Thoracic aorta (tissue), 2 donors: ENCODE measurements at regions not wholly inside any gene's neighbourhood (a gene's known extent, or its start where the extent isn't known, plus 50 kb on each side); places are given as distances from the start of the nearest gene placed in this dataset.

Experiments used
- ATAC-seq: fragments of 150-250 bp; one replicate; pipeline ENCODE4 v1.8.0; 2017; ENCODE audit warnings: low read depth; ENCODE audit not compliant: insufficient number of reproducible peaks, low FRiP score
- DNase-seq: peaks from one replicate; pipeline ENCODE4 v3.0.0-alpha.2; 2020; ENCODE audit warnings: low spot score
- H3K27ac ChIP-seq, 2 donors: fragments of 200-600 bp; sonication (generic); 1 replicate in 1 of 2; 2 replicates in 1 of 2; pipeline ENCODE4 v1.5.1; 2016; ENCODE audit warnings: mild to moderate bottlenecking in 2 of 2, moderate library complexity in 2 of 2
- H3K27me3 ChIP-seq: fragments of 200-600 bp; sonication (generic); replicated peaks from 2 replicates; pipeline ENCODE4 v1.6.0; 2016; ENCODE audit warnings: mild to moderate bottlenecking; ENCODE audit not compliant: insufficient read depth
- H3K36me3 ChIP-seq: fragments of 200-600 bp; sonication (generic); one replicate; pipeline ENCODE4 v1.5.1; 2016
- H3K4me1 ChIP-seq, 2 donors: fragments of 200-600 bp; sonication (generic); 1 replicate in 1 of 2; 2 replicates in 1 of 2; pipeline versions ENCODE4 v1.5.1 to v1.6.0; 2016; ENCODE audit warnings: low read depth in 2 of 2, mild to moderate bottlenecking in 1 of 2; ENCODE audit not compliant: control insufficient read depth in 1 of 2
- H3K4me3 ChIP-seq: fragments of 200-600 bp; sonication (generic); 2 replicates; pipeline ENCODE4 v1.5.1; 2016; ENCODE audit warnings: mild to moderate bottlenecking
- H3K9me3 ChIP-seq: fragments of 200-600 bp; sonication (generic); 2 replicates; pipeline ENCODE4 v1.5.1; 2016
- TF ChIP-seq, protein P1 (sequence below): fragments of 200-600 bp; sonication (generic); IDR thresholded peaks from one replicate; pipeline ENCODE4 v1.5.1; 2019; ENCODE audit warnings: antibody characterized with exemption

DNA sequence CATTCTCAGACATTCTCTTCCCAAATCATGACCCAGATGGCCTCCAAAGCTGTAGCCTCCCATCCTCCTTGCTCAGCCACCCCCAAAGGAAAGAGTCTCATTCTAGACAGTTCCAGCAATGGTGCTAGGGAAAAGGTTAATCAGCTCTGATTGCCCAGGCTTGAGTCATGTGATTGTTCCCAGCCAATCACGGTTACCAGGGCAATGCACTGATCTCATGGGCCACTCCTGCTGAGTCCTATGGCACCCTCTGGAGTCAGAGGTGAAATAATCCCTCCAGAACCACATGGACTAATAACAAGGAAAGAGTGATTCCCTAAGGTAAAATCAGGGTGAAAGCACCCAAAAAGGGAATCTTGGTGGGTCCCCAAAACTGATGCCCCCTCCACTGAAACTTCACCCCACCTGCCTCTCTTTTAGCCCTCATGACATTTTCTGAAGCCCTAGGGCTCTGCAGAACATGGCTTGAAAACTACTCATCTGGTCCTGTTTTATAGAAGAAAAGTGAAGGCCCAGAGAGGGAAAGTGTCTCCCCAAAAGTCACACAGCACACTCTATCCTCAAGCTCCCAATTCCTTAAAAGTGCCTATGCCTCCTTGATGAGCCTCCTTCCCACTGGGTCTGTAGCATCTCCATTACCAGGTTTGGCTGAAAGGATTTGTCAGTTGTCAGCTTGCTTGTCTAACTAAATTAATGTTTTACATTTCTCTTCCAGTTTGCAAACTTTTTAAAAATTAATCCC lies 203.7 kb downstream of the MN1 start:
- Histone ChIP-seq H3K4me1 (peaks cover 5 to 15% of the 10 kb centered on the region in 2 donors), H3K27me3 (no peaks in the 10 kb centered on the region), H3K36me3 (no peaks in the 10 kb centered on the region), H3K9me3 (no peaks in the 10 kb centered on the region), H3K27ac (no peak overlapping the region), H3K4me3 (no peak overlapping the region)
- ATAC-seq, result no peak
- TF ChIP-seq, protein P1, sequence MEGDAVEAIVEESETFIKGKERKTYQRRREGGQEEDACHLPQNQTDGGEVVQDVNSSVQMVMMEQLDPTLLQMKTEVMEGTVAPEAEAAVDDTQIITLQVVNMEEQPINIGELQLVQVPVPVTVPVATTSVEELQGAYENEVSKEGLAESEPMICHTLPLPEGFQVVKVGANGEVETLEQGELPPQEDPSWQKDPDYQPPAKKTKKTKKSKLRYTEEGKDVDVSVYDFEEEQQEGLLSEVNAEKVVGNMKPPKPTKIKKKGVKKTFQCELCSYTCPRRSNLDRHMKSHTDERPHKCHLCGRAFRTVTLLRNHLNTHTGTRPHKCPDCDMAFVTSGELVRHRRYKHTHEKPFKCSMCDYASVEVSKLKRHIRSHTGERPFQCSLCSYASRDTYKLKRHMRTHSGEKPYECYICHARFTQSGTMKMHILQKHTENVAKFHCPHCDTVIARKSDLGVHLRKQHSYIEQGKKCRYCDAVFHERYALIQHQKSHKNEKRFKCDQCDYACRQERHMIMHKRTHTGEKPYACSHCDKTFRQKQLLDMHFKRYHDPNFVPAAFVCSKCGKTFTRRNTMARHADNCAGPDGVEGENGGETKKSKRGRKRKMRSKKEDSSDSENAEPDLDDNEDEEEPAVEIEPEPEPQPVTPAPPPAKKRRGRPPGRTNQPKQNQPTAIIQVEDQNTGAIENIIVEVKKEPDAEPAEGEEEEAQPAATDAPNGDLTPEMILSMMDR, result no peak
- no peak for DNase-seq

GRCh38 chr22:27598792-27599191 lies 202.8 kb downstream of the MN1 start:
- Histone ChIP-seq H3K4me3 (no peak overlapping the region), H3K4me1 (peaks cover 8 to 22% of the 10 kb centered on the region in 2 donors), H3K36me3 (no peaks in the 10 kb centered on the region), H3K27ac (no peak overlapping the region), H3K9me3 (no peaks in the 10 kb centered on the region), H3K27me3 (no peaks in the 10 kb centered on the region)
- no peak for DNase-seq
- no peak for ATAC-seq
- TF ChIP-seq, protein P1, result no peak

- Histone ChIP-seq H3K27me3 (no peaks in the 10 kb centered on the region), H3K4me1 (peaks cover 13 to 28% of the 10 kb centered on the region in 2 donors), H3K27ac (no peak overlapping the region), H3K9me3 (no peaks in the 10 kb centered on the region), H3K4me3 (no peak overlapping the region), H3K36me3 (no peaks in the 10 kb centered on the region)
- DNase-seq (no peak), ATAC-seq (no peak)
- TF ChIP-seq, protein P1, result no peak
Observed at GRCh38 chr22:27601195-27601594, 200.4 kb downstream of the MN1 start.

DNA sequence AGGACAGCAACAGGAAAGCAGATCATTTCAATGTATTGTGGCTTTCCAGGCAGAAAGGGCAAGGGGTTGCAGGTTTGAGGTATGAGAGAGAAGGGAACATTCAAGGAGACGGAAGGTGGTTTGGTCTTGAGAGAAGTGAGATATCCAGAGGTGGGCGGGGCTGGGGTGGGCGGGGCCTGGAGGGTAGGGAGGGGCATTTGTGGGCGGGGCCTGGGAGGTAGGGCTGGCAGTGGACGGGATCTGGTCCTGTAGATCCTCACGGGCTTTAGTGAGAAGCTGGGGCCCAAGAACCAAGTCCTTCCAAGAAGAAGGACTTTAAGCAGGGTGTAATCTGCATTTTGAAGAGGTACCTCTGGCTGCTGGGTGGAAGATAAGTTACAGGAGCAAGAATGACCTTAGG lies 199.2 kb downstream of the MN1 start:
- no peaks in the 10 kb centered on the region for H3K9me3 ChIP-seq
- TF ChIP-seq, protein P1, result no peak
- DNase-seq, result no peak
- H3K27me3 ChIP-seq, result no peaks in the 10 kb centered on the region
- ATAC-seq, result no peak
- no peak overlapping the region for H3K4me3 ChIP-seq
- no peaks in the 10 kb centered on the region for H3K36me3 ChIP-seq
- H3K27ac ChIP-seq, result no peak overlapping the region
- peaks cover 13 to 28% of the 10 kb centered on the region in 2 donors for H3K4me1 ChIP-seq

GRCh38 chr22:27603111-27603799 lies 198.3 kb downstream of the MN1 start:
- DNase-seq (no peak), ATAC-seq (no peak)
- Histone ChIP-seq H3K36me3 (no peaks in the 10 kb centered on the region), H3K27ac (peak overlapping the region; percentile 73 to 74), H3K4me1 (peaks cover 13 to 28% of the 10 kb centered on the region in 2 donors), H3K27me3 (no peaks in the 10 kb centered on the region), H3K9me3 (no peaks in the 10 kb centered on the region), H3K4me3 (peak overlapping the region; percentile 26)
- TF ChIP-seq, protein P1, result no peak
